ENCODE measurements at regions not wholly inside any gene's neighbourhood (a gene's known extent, or its start where the extent isn't known, plus 50 kb on each side); places are given as distances from the start of the nearest gene placed in this dataset.

DNA sequence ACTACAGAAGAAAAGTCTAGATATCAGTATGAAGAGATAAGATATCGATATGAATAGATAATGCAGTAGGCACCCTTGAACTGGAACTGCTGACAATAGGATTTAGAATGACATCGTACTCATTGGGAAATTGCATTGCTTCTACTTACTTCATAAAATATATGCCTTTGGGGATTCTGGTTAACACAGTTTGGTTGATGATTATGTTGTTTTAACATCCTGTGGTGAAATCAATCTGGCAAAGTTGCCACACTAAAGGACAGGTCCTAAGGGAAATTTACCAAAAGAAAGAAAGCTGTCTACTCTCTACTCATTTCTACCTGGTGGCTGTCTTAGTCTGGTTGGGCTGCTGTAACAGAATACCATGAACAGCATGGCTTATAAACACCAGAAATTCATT lies 417.4 kb upstream of the DPH6 start:
- Histone ChIP-seq H3K9me3 (ENCODE audit: control insufficient read depth, insufficient read depth, low read length) (no peaks in the 10 kb centered on the region), H2AK9ac (replicated peaks; ENCODE audit: low read depth, low read length, poor library complexity) (no peak overlapping the region), H3K4me2 (ENCODE audit: low read depth, low read length) (no peak overlapping the region), H4K5ac (ENCODE audit: low read depth, low read length) (no peak overlapping the region), H3K4me1 (ENCODE audit: control insufficient read depth, insufficient read depth, low read length) (no peaks in the 10 kb centered on the region), H2BK15ac (ENCODE audit: low read depth, low read length) (no peak overlapping the region), H3K56ac (ENCODE audit: extremely low read depth, insufficient read depth, low read length) (no peak overlapping the region), H3K79me1 (ENCODE audit: low read depth in 1 of 2, low read length in 2 of 2) (no peaks in the 10 kb centered on the region), H3K9me1 (ENCODE audit: insufficient read depth, low read length) (no peaks in the 10 kb centered on the region), H4K91ac (ENCODE audit: insufficient read depth, low read depth, low read length) (no peak overlapping the region), H4K20me1 (ENCODE audit: insufficient read depth, low read length) (no peaks in the 10 kb centered on the region), H3K23ac (ENCODE audit: low read depth, low read length) (no peak overlapping the region), H4K8ac (ENCODE audit: low read depth in 2 of 2, low read length in 2 of 2) (no peak overlapping the region), H2AFZ (replicated peaks; ENCODE audit: low read length, poor library complexity) (no peak overlapping the region), H3K4ac (ENCODE audit: low read depth, low read length) (no peak overlapping the region), H3K14ac (replicated peaks; ENCODE audit: low read depth, low read length) (no peak overlapping the region), H3K27ac (ENCODE audit: insufficient read depth, low read length) (no peak overlapping the region), H3K36me3 (ENCODE audit: control insufficient read depth, insufficient read depth, low read length) (no peaks in the 10 kb centered on the region), H2BK5ac (ENCODE audit: low read depth, low read length, poor library complexity, severe bottlenecking) (no peak overlapping the region), H3K4me3 (ENCODE audit: insufficient read depth, low read depth, low read length) (no peak overlapping the region), H3K9ac (ENCODE audit: low read depth, low read length) (no peak overlapping the region), H3K27me3 (ENCODE audit: control insufficient read depth, insufficient read depth, low read length) (no peaks in the 10 kb centered on the region), H3K18ac (ENCODE audit: low read depth, low read length) (no peak overlapping the region), H2AK5ac (ENCODE audit: low read depth, low read length) (no peak overlapping the region), H2BK20ac (ENCODE audit: low read depth, low read length) (no peak overlapping the region), H2BK120ac (ENCODE audit: low read depth, low read length) (no peak overlapping the region)
- TF ChIP-seq BHLHE40 (IDR thresholded peaks at IDR 0.05; ENCODE audit: low read depth, low read length) (no peak), MXI1 (IDR thresholded peaks at IDR 0.05; ENCODE audit: borderline replicate concordance, low read depth, low read length) (no peak), MAZ (IDR thresholded peaks at IDR 0.05; ENCODE audit: borderline replicate concordance, low read depth, low read length) (no peak), RFX5 (IDR thresholded peaks at IDR 0.05; ENCODE audit: low read depth, low read length) (no peak), POLR2A (IDR thresholded peaks at IDR 0.05; ENCODE audit: low read depth, low read length) (no peak), CHD1 (IDR thresholded peaks at IDR 0.05; ENCODE audit: low read depth, low read length) (no peak)
- TF ChIP-seq, protein P1, sequence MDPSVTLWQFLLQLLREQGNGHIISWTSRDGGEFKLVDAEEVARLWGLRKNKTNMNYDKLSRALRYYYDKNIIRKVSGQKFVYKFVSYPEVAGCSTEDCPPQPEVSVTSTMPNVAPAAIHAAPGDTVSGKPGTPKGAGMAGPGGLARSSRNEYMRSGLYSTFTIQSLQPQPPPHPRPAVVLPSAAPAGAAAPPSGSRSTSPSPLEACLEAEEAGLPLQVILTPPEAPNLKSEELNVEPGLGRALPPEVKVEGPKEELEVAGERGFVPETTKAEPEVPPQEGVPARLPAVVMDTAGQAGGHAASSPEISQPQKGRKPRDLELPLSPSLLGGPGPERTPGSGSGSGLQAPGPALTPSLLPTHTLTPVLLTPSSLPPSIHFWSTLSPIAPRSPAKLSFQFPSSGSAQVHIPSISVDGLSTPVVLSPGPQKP (IDR thresholded peaks at IDR 0.05; ENCODE audit: borderline replicate concordance, low read depth, low read length), result no peak
- WGBS, 2 experiments (ENCODE audit: extremely low coverage in 2 of 2, insufficient read length in 1 of 2), result no CpG with 5 or more reads among the region's 2 CpGs
- no peak for ATAC-seq (ENCODE audit: low read depth)
- ChIA-PET POLR2A (ENCODE audit: unreplicated experiment) (no interaction called here), CTCF (interaction anchor here (1.1 kb wide), 1 partner anchor 15 kb away, joined by 3 read pairs; no protein-coding TSS in a partner anchor)
- dilution Hi-C loops (cut with HindIII; ENCODE audit: low sequenced_read_pairs, unreplicated experiment) (no loop called here), intact Hi-C loops (cut with micrococcal nuclease) (no loop called here), in situ Hi-C loops (cut with MboI; ENCODE audit: low sequenced_read_pairs) (no loop called here)
- no TSS peak for BruUV-seq (replicated peaks)
- no peak for DNase-seq

All from IMR-90 (cell line).